C4-2B (cell line): ENCODE measurements at regions not wholly inside any gene's neighbourhood (a gene's known extent, or its start where the extent isn't known, plus 50 kb on each side); places are given as distances from the start of the nearest gene placed in this dataset.

Experiments used
- ZFX ChIP-seq: fragments of 450-650 bp; IDR thresholded peaks from 2 replicates; pipeline ENCODE4 v1.6.1; 2017
- TF ChIP-seq, protein P1 (sequence below): fragments of 450-650 bp; conservative IDR thresholded peaks from 2 replicates; pipeline ENCODE4 v1.5.1; 2017; ENCODE audit warnings: mild to moderate bottlenecking

DNA sequence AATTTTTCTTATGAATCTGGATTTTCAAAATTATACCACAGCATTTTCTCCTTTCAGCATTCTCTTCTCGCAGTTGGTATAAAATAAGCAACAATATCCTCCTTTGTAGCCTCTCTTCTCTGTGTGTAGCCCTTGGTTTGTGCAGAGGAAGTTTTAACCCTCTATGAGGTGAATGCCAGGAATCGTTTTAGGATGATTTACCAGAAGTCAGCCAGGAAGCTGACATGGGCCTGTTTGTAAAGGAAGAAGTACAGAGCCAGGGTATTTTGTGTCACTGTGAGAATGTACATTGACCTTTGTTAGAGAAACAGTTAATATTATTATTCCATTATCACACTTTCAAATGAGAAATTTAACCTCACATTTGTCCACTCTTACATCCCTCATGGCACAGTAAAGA is 88.9 kb upstream of the RPL34 start:
- TF ChIP-seq, protein P1, sequence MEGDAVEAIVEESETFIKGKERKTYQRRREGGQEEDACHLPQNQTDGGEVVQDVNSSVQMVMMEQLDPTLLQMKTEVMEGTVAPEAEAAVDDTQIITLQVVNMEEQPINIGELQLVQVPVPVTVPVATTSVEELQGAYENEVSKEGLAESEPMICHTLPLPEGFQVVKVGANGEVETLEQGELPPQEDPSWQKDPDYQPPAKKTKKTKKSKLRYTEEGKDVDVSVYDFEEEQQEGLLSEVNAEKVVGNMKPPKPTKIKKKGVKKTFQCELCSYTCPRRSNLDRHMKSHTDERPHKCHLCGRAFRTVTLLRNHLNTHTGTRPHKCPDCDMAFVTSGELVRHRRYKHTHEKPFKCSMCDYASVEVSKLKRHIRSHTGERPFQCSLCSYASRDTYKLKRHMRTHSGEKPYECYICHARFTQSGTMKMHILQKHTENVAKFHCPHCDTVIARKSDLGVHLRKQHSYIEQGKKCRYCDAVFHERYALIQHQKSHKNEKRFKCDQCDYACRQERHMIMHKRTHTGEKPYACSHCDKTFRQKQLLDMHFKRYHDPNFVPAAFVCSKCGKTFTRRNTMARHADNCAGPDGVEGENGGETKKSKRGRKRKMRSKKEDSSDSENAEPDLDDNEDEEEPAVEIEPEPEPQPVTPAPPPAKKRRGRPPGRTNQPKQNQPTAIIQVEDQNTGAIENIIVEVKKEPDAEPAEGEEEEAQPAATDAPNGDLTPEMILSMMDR, result no peak
- TF ChIP-seq ZFX, result no peak
